Mesodermal cell (in vitro differentiated cells): ENCODE measurements at regions not wholly inside any gene's neighbourhood (a gene's known extent, or its start where the extent isn't known, plus 50 kb on each side); places are given as distances from the start of the nearest gene placed in this dataset.
"Not testable (repeated sequence)": the region's sequence is repeated elsewhere in the genome, so short reads cannot be mapped to it uniquely, and the experiment has no call there.

Source experiments
- H3K27ac ChIP-seq: 2 replicates; pipeline ENCODE4 v1.7.0; 2013; ENCODE audit warnings: mild to moderate bottlenecking, low read depth, low read length, moderate library complexity; ENCODE audit not compliant: severe bottlenecking
- H3K36me3 ChIP-seq: 2 replicates; pipeline ENCODE4 v1.7.1; 2013; ENCODE audit warnings: mild to moderate bottlenecking, low read length, moderate library complexity; ENCODE audit not compliant: control insufficient read depth, insufficient read depth
- H3K4me1 ChIP-seq: one replicate; pipeline ENCODE4 v1.7.1; 2013; ENCODE audit warnings: mild to moderate bottlenecking, low read length; ENCODE audit not compliant: insufficient read depth, control insufficient read depth, poor library complexity, severe bottlenecking
- H3K4me3 ChIP-seq: 2 replicates; pipeline ENCODE4 v1.7.0; 2013; ENCODE audit warnings: low read length, control low read depth, mild to moderate bottlenecking; ENCODE audit not compliant: insufficient read depth, poor library complexity, severe bottlenecking; ENCODE audit errors: extremely low read depth
- H3K9me3 ChIP-seq: 2 replicates; pipeline ENCODE4 v1.7.1; 2013; ENCODE audit warnings: mild to moderate bottlenecking, low read length, moderate library complexity; ENCODE audit not compliant: control insufficient read depth
- whole genome bisulfite sequencing, 2 experiments: methylation state at CpG; one replicate each; pipeline ENCODE4 v1.1.5; 2013; ENCODE audit warnings: missing lambda C conversion rate in 2 of 2; ENCODE audit not compliant: insufficient coverage in 2 of 2; 5-methylcytosine and 5-hydroxymethylcytosine counted together

DNA sequence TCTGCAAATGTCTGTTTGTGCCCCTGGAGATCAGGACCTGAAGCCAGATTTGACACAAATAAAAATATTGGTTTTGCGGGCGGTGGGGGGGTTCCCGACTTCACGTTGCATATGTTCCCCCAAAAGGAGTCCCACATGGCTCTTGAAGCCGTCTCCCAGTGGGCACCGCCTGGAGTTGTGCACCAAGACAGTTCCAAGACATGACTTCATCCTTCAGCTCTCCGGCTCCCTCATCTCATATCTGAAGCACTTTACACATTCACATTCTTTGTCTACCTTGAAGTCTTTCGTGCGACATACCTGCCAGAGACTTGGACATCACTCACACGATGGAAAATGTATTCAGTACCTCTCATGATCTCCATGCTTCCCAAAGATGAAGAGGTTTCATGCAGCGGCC lies 362.8 kb upstream of the FOXK1 start:
- Histone ChIP-seq H3K27ac (no peak overlapping the region), H3K9me3 (peaks cover 14% of the 10 kb centered on the region), H3K4me3 (no peak overlapping the region), H3K4me1 (no peaks in the 10 kb centered on the region), H3K36me3 (no peaks in the 10 kb centered on the region)
- WGBS, 2 experiments = 83 to 85% methylated on average over 11 of the region's 11 CpGs

- Histone ChIP-seq H3K4me3 (no peak overlapping the region), H3K27ac (no peak overlapping the region), H3K36me3 (no peaks in the 10 kb centered on the region), H3K4me1 (no peaks in the 10 kb centered on the region), H3K9me3 (peaks cover 7% of the 10 kb centered on the region)
- 90 to 91% methylated on average over 7 of the region's 8 CpGs for WGBS, 2 experiments
Measured at GRCh38 chr7:4325732-4326131, 356.4 kb upstream of the FOXK1 start.

GRCh38 chr7:4331711-4332110 lies 350.4 kb upstream of the FOXK1 start:
- WGBS, 2 experiments = 90 to 95% methylated on average over 7 to 8 of the region's 8 CpGs
- no peaks in the 10 kb centered on the region for H3K36me3 ChIP-seq
- H3K4me1 ChIP-seq = no peaks in the 10 kb centered on the region
- H3K9me3 ChIP-seq = peaks cover 5% of the 10 kb centered on the region
- no peak overlapping the region for H3K4me3 ChIP-seq
- no peak overlapping the region for H3K27ac ChIP-seq

- H3K9me3 ChIP-seq = peaks cover 24% of the 10 kb centered on the region
- no peak overlapping the region for H3K4me3 ChIP-seq
- no peaks in the 10 kb centered on the region for H3K4me1 ChIP-seq
- 83 to 85% methylated on average over 7 of the region's 7 CpGs for WGBS, 2 experiments
- no peak overlapping the region for H3K27ac ChIP-seq
- H3K36me3 ChIP-seq = no peaks in the 10 kb centered on the region
Measured at GRCh38 chr7:4338556-4338955, 343.5 kb upstream of the FOXK1 start.

- H3K36me3 ChIP-seq = no peaks in the 10 kb centered on the region
- H3K27ac ChIP-seq = no peak overlapping the region
- peaks cover 19% of the 10 kb centered on the region for H3K9me3 ChIP-seq
- H3K4me3 ChIP-seq = no peak overlapping the region
- no peaks in the 10 kb centered on the region for H3K4me1 ChIP-seq
- WGBS, 2 experiments = 80 to 84% methylated on average over 20 to 21 of the region's 24 CpGs
Measured at GRCh38 chr7:4343272-4344247, 338.5 kb upstream of the FOXK1 start.

DNA sequence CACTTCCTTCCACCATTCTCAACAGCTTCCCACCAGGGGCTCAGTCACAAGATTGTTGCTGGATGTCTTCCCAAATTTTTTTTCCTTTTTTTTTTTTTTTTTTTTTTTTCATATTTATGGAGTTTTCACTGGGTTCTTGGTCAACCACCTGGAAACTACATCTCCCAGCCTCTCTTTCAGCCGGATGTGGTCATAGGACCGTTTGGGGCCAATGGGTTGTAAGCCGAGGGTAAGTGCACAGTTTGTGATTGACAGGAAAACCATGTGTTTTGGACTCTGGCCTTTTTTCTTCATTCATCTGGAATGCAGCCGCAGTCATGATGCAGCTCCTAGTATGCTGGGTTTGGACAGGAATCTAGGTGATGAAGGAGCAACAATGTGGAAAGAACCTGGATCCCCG lies 337.1 kb upstream of the FOXK1 start:
- Histone ChIP-seq H3K27ac (no peak overlapping the region), H3K4me3 (no peak overlapping the region), H3K4me1 (no peaks in the 10 kb centered on the region), H3K9me3 (peaks cover 23% of the 10 kb centered on the region), H3K36me3 (no peaks in the 10 kb centered on the region)
- 82 to 95% methylated on average over 3 to 4 of the region's 5 CpGs for WGBS, 2 experiments

- H3K9me3 ChIP-seq = peaks cover 21% of the 10 kb centered on the region
- H3K4me3 ChIP-seq = no peak overlapping the region
- H3K27ac ChIP-seq = no peak overlapping the region
- H3K4me1 ChIP-seq = no peaks in the 10 kb centered on the region
- WGBS, 2 experiments = 67 to 88% methylated on average over 1 of the region's 1 CpG
- H3K36me3 ChIP-seq = no peaks in the 10 kb centered on the region
Measured at GRCh38 chr7:4352069-4352468, 330.0 kb upstream of the FOXK1 start.

GRCh38 chr7:4361774-4362173 lies 320.3 kb upstream of the FOXK1 start:
- 63 to 67% methylated on average over 5 of the region's 5 CpGs for WGBS, 2 experiments
- H3K9me3 ChIP-seq = peaks cover 22% of the 10 kb centered on the region
- no peaks in the 10 kb centered on the region for H3K4me1 ChIP-seq
- H3K27ac ChIP-seq = no peak overlapping the region
- no peaks in the 10 kb centered on the region for H3K36me3 ChIP-seq
- no peak overlapping the region for H3K4me3 ChIP-seq

GRCh38 chr7:4383584-4383983 lies 298.5 kb upstream of the FOXK1 start:
- Histone ChIP-seq H3K36me3 (no peaks in the 10 kb centered on the region), H3K27ac (no peak overlapping the region), H3K4me1 (no peaks in the 10 kb centered on the region), H3K9me3 (peaks cover 28% of the 10 kb centered on the region), H3K4me3 (no peak overlapping the region)
- WGBS, 2 experiments = 92 to 93% methylated on average over 12 of the region's 12 CpGs

DNA sequence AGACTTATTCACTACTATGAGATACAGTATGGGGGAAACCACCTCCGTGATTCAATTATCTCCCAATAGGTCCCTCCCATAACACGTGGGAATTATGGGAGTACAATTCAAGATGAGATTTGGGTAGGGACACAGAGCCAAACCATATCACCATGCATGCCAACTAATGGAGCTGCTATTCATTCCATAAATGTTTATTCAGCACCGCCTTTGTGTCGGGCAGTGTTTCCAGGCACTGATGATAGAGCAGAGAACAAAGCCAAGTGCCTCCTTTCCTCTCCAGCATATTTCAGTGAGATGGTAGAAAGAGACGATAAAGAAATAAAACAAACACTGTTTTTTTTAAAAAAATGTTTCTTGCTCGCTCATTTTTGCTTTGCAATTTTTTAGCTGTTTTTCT lies 295.9 kb upstream of the FOXK1 start:
- 100% methylated on average over 1 of the region's 6 CpGs; no CpG with 5 or more reads in 1 of the 2 experiments for WGBS, 2 experiments
- H3K36me3 ChIP-seq = no peaks in the 10 kb centered on the region
- H3K4me3 ChIP-seq = no peak overlapping the region
- peaks cover 17% of the 10 kb centered on the region for H3K9me3 ChIP-seq
- H3K27ac ChIP-seq = no peak overlapping the region
- no peaks in the 10 kb centered on the region for H3K4me1 ChIP-seq

DNA sequence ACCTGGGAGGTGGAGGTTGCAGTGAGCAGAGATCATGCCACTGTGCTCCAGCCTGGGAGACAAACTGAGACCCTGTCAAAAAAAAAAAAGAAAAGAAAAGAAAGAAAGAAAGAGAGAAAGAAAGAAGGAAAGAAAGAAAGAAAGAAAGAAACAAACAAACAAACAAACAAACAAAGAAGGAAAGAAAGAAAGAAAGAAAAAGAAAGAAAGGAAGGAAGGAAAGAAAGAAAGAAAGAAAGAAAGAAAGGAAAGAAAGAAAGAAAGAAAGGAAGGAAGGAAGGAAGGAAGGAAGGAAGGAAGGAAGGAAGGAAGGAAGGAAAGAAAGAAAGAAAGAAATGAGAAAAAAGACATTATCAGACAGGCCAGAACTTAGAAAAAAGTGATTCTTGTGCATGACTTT lies 291.0 kb upstream of the FOXK1 start:
- not testable (repeated sequence) for H3K36me3 ChIP-seq, H3K27ac ChIP-seq, H3K4me1 ChIP-seq, H3K4me3 ChIP-seq
- peaks cover 22% of the 10 kb centered on the region for H3K9me3 ChIP-seq
